HG03135 (cell line): ENCODE measurements at regions not wholly inside any gene's neighbourhood (a gene's known extent, or its start where the extent isn't known, plus 50 kb on each side); places are given as distances from the start of the nearest gene placed in this dataset.
"Not testable (repeated sequence)": the region's sequence is repeated elsewhere in the genome, so short reads cannot be mapped to it uniquely, and the experiment has no call there.

Experiments
- ATAC-seq: cut with Tn5 transposase; IDR thresholded peaks from one replicate; pipeline ENCODE4 v1.9.1; 2021; ENCODE audit warnings: mild to moderate bottlenecking, moderate library complexity; ENCODE audit not compliant: unreplicated experiment

DNA sequence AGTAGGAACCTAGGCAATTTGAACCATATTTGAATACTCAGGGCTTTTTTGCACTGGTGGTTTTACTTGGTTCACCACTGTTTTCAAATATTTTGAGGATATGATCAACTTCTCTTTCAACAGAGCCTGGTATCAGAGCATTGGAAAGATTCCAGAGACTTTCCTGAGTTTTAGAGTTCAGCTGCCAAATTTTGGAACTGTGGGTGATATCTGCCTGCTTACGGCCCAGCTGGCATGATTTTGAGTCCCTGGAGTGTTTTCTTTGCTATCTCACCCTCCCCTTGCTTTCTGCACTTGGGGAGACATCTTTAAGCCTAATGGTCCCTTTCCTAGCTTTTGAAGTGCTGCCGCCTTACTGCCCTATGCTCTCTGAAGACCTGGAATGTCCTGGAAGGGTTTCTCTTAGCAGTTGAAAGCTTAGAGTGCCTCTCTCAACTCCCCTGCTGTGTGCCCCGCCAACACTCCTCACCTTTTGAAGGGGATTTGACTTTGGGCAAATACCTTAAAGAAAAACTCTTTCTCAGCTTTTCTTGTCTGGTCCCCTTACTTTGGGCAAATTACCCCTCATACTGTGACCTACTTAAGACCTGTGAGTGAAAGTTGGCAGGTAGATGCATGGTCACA, 539.1 kb downstream of the MFSD1 start:
- ATAC-seq = no peak

DNA sequence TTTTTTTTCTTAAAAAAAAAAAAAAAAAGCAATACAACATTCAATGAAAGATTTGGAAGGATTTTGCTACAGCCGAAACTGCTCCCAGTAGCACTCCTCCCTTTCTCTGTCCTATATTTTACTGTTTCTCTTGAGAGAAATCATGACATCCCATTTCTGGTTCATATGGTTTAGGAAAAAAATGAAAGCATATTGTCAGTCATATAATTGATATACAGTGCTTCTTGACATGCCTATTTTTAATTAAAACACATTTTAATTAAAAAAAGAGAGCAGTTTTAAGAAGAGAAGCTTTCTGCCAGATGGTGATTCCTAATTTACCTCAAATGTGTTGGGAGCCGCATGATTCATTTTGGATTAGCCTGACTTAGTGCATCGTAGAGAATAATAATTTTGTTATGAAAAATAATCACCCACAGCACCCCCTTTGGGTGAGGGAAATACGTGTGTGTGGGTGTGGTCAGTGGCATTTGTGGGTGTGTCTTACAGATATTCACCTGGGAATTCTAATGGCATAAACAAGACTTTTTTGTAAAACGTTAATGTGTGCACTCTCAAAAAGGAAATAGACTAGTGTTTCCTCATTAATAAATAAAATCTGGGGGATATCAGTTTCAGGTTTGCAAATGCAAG, 544.5 kb downstream of the MFSD1 start:
- no peak for ATAC-seq

DNA sequence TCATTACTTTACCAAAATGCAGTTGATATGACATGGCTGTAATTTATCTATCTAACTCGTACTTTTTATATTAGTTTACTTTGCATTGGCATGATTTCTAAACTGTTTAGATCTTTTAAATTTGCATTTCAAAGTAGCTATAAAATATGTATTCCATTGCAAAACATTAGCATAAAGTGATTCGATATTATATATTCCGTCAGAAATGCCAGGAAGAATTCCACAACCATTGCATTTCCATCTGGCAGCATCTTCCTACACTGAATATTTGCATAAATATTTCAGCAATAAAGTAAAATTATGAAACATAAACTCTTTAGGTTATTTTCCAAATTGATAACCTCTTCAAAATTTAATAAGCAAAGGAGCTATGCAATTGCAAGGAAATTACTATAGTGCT, 546.6 kb downstream of the MFSD1 start:
- no peak for ATAC-seq

DNA sequence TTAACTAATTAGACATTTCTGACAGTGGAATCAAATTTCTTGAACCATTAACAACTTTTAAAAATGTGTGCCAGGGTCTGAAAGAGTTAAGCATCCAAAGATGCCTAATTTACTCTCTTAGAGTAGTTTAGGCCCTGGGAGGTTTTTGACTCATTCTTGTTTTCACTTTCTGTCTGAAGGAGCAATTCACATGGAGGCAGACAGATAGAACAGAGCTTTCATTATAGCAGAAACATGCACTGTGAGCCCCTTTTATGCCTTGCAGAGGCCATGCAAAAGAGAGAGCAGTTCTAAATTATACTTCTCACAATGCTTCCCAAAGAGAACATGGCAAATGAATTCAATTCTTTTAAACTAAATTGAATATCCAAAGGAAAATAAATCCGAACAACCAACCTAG, 554.8 kb downstream of the MFSD1 start:
- no peak for ATAC-seq

DNA sequence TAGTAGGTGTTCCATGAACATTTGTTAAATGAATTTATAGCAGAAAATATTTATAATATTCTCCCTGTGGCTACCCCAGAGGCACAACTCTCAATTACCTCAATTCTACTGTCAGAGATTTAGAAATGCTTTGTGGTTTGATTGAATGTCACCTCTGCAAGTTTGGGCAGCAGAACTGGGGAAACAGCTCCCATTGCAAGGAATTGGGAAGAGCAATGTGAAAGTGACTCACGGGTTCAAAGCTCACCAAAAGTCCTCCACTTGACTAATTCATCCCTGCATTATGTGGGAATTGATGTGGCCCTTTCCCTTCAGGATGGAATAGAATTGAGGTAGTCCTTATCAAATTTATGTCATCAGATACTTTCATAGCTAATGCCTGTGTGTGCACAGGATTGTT, 562.7 kb downstream of the MFSD1 start:
- ATAC-seq = no peak

DNA sequence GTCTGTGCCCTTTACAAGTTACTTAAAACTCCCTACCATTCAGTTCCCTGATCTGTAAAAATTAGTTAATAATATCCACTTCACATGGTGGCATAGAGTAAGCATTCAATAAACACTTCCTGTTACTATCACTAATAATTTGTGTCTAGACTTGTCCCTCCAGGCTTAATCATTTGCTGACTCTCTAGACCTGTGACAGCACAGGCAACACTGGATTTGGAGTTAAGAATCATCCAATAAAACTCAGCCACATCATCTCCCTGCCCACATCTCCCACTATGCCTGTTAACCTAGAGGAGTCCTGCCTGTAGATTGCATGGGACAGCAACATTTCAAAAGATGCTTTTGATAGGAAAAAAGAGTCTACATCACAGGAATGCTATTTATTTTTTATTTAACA, 564.6 kb downstream of the MFSD1 start:
- ATAC-seq = no peak

DNA sequence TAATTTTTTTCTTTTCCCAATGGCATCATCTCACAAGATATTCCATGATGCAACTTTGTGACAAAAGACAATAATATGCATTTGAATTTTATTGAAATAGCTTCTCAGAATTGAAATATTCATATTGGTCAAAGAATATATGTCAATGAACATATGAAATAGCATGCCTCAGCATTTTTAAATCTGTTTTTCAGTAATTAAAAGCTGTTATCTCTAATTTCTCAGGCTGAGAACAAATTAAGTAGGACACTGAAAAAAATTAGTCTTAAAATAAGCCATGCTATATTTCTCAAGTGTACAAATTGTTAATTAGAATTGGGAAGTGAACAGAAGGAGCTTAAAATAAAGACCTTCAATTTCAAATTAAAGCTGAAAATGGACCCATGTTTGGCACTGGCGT, 570.1 kb downstream of the MFSD1 start:
- ATAC-seq = no peak

DNA sequence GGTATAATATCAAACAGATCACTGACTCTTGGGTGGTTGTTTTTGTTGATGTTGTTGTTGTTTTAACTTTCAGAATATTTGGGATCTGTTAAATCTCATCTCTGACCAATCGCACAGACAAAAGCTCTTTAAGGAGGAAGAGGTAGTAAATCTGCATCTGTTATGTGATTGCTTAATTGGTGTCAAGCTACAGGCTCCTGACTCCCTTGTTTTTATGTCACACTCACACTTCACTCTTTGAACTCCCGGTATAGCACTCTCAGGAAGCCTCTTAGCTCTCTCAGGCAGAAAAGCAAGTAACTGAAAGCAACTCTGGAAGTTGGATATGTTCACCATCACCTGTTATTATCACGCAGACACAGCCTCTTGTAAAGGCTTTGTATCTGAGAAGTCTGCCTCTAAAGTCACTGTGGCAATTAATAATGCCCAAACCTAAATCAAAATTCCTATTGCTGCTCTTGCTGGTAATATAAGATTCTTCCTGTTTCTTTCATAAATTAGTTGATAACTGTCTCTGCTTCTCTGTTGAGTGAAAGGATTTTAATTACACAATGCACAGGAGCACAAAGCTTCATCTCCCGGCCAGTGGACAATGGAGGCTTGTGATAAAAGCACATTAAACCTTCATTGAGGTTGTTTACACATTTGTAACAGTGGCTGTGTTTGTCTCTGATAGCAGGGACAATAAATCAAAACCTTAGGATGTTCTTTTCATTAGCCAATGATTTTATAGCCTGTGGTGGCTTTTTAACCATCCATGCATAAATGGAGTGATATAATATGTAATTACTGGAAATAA, 576.7 kb downstream of the MFSD1 start:
- no peak for ATAC-seq

DNA sequence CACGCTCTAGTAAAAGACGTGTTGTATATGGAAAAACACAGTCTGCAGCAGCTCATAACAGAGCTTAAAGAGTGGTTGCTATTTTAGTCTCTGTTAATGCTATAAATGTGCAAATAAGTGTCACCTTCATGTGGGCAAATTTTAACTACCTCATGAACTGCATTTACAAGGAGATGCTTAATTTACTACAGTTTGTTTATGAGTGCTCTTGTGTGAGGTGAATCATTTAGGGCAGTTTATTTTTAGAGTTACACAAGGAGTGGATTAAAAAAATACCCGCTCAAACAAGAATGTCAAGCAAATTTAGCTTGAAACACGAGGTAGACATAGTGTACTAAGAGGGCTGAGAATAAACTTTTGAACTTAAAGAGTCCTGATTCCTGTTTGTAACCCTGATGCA, 579.0 kb downstream of the MFSD1 start:
- ATAC-seq = no peak

DNA sequence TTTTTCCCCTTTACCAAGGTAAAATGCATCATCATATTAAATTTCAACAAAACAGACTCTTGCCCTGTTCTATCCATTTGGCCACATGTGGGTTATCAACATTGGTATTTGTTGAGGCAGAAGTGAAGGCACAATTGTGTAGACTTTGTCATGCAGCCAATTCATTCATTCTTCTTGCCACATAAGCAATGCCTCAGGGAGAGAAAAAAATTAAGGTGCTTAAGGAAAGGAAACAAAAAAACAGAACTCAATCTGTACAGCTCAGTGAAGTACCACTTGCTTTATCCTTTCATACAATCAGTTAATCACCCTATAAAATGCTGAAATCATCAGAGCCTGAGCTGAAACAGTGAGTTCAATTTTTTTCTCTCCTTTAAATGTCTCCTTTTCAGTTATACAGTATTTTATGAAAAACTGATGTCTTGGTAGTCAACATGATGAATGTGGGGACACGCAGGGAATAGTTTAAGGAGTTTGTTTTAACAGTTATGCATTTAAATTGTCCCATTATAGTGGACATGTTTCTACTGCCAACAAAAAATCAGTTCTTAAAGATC, 588.9 kb downstream of the MFSD1 start:
- no peak for ATAC-seq

DNA sequence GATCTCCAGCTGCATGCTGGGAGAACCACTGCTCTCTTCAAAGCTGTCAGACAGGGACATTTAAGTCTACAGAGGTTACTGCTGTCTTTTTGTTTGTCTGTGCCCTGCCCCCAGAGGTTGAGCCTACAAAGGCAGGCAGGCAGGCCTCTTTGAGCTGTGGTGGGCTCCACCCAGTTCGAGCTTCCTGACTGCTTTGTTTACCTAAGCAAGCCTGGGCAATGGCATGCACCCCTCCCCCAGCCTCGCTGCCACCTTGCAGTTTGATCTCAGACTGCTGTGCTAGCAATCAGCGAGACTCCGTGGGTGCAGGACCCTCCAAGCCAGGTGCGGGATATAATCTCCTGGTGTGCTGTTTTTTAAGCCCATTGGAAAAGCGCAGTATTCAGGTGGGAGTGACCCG, 591.0 kb upstream of the IL12A start:
- not testable (repeated sequence) for ATAC-seq

DNA sequence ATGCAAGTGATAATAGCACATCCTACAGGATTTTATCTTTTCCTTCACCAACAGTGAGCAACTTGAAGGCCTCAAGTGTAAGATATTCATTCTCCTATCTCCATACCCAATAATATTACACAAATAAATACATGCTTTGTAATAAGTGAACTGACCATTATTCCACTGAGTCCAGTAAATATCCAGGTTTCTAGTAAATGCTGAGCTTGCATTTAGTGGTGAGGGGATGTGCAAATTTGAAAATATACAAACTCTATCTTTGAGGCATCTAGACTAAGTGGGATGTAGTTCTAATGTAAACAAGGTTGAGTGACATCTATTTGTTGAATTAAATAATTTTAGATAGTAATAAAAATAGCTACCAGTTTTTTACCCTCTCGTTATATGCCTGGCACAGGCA, 587.6 kb upstream of the IL12A start:
- no peak for ATAC-seq

DNA sequence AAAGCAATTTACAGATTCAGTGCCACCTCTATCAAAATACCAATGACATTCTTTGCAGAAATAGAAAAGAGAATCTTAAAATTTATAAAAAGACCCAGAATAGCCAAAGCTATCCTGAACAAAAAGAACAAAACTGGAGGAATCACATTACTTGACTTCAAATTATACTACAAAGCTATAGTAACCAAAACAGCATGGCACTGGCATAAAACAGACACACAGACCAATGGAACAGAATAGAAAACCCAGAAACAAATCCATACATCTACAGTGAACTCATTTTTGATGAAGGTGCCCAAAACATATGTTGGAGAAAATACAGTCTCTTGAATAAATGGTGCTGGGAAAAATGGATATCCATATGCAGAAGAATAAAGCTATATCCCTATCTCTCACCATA, 578.9 kb upstream of the IL12A start:
- not testable (repeated sequence) for ATAC-seq

DNA sequence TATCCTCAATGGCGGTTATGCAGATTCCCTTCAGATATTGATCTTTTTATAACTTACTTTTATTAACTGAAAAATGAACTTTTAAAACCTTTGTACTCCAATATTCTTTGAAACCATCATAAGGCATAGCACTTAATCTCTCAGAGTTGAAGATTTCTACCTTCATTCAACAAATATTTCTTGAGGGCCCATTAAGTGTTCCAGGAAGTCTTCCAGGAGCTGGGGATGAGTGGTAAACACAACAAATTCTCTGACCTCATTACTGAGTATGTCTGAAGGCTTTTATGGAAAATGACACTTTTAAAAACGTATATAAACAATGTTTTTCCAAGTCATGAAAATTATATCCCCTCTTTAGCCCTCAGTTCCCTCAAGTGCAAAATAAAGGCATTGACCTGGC, 575.3 kb upstream of the IL12A start:
- no peak for ATAC-seq

DNA sequence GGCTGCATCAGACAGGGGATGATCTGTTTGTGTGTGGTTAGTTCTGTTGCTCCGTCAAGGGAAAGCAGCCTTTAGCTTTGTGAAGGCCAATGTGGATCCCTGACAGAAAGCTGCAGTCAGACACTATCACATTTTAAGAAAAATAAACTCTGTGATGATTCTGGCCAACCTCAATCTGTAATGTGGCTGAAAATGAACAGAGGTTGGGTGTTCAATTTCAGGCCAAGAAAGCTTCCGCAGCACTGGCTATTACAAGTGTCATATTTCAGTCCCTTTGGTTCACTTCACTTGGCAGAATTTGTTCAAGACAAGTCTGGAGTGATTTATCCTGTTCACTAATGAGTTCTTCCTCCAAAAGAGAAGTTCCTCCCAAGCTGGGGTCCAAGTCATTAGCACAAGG, 571.8 kb upstream of the IL12A start:
- no peak for ATAC-seq

DNA sequence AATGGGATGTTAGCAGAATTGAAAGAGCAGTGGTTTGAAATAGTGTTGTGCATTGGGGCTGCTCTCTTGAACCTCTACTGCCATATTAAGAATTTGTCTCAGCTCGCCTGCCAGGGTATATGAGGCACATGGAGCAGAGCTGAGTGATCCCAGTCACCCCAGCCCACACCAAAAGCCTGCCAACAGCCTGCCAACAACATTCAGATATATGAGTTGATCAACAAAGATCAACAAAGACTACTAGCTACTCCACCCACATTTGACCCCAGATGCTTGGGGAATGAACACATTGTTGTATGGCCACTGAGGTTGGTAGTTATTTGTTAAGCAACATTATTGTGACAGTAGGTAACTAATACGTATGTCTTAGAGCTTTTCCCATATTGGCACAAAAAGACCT, 570.9 kb upstream of the IL12A start:
- ATAC-seq = no peak

DNA sequence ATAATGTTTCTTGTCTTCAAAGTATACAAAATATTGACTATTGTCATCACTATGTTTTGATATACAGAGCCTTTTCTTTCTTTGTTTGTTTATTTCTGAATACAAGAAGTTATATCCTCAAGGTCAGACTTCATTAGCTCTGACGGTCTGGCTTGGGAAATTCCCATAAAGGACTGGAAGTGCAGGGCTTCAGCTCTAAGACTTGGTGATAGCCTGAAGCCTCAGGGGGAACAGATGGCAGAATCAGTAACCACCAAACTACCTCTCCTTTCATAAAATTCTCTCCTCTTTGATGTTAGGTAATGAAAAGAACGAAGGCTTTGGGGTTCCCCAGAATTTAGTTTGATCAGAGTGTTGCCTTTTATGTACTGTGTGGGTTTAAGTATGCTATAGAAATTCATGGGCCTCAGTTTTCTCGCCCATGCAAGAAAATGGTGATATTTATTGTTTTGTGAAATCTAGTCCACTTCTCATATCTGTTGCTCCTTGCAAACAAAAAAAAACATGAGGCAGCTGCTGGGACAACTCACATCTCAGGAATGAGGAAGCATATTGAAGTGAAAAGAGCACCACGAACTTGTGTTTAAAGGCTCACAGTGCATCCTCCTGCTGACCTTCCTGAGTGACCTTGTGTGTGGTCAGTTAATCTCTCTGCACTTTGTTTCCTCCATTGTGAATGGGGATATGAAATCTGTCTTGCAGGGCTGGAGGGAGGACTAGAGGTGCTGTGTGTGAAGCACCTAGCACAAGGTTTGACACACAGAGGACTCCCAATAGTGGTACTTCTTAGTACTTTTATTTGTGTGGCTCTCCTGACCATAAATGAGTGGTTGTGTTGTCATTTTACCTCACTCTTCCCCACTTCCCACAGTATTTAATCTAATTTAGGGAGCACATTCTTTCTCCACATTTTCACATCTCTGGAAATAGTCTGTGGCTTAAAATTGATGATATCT, 569.8 kb upstream of the IL12A start:
- no peak for ATAC-seq

DNA sequence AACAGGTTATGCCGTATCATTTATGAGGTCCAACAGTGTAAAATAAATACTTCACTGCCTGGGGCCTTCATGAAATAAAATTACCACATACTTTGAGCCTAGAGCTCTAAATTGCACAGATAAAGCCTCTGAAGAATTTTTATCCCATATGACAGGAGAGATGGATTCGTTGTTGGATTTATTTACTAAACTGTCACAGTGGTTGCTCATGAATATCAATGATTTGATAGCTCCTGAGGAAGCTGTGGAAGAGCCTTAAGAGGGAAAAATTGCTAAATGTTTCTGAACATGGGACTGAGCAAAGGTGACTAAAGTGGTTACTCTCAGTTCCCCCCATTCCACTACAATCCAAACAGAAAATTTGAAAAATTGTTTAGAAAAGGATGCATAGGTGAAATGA, 558.9 kb upstream of the IL12A start:
- no peak for ATAC-seq

DNA sequence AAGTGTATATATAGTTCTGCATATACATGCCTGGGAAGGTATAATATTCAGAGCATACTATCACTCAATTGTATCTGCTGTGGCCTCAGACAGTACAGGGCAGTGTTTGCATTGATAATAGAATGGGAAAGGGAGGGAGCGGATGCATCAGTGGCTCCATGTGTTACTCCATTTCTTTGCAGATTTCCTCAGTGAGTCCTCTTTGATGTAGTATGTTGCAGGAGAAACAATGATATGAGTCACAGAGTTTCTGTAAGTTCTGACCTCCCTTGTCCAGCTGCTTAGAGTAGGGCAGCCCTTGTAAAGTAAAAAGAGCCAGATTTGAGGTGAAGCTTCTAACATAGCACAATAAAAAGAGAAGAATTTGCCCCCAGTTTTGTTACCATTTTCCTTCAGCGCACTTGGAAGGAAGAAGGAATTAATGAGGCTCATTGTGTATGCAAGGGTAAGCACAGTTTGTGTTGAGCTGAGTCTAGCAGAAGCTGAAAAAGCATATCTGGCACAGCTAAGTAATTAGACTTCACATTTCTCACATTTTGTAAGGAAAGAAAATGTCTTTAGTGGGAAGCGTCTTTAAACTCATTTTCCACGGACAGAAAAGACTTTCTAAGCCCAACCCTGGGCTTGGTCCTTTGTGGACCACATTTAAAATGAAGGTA, 555.8 kb upstream of the IL12A start:
- no peak for ATAC-seq

DNA sequence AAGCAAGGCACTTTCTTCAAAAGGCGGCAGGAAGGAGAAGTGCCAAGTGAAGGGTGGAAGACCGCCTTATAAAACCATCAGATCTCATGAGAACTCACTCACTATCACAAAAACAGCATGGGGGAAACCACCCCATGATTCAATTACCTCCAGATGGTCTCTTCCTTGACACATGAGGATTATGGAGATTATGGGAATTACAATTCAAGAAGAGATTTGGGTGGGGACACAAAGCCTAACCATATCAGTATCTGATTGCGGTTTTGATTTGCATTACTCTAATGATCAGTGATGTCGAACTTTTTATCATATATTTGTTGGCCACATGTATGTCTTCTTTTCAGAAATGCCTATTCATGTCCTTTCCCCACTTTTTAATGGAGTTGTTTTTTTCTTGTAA, 549.3 kb upstream of the IL12A start:
- ATAC-seq = no peak
